GM12874 (cell line): ENCODE measurements at regions not wholly inside any gene's neighbourhood (a gene's known extent, or its start where the extent isn't known, plus 50 kb on each side); places are given as distances from the start of the nearest gene placed in this dataset.

ENCODE experiments used
- TF ChIP-seq, protein P1 (sequence below): IDR thresholded peaks from 2 replicates; pipeline ENCODE4 v1.5.1; 2011; ENCODE audit warnings: low read depth, mild to moderate bottlenecking, control low read depth, low read length, moderate library complexity; ENCODE audit not compliant: insufficient read depth

DNA sequence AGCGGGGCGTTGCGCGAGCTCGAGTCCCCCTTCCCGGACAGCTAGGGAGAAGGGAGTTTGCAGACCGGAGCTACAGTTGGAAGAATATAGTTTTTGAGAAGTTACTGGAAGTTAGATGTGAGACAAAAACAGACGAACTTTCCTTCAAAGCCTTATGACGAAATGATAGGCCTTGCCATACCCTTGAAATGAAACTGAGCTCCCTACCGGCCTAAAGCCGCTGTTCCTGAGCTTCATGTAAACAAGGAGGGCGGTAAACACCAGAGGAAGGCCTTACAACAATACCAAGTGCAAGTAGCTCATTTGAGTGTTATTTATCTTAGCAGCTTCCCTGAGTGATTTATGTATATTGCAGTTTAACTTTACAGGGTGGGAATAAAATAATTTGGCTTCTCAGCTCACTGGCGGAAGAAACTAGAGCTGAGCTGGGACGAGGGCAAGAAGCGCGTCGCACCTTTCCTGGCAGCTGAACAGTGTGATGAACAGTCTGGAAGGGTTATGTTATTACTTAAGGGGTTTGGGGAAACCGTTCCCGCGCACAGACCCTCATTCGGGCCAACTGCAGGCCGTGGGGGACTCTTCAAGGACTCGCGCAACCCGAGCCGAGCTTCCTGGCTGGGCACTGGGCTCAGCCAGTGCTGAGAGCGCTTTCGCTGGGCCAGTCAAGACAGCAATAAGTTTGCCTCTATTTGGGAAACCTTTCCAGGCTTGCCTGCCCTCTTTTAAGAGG lies 111.2 kb downstream of the KCNRG start:
- TF ChIP-seq, protein P1, sequence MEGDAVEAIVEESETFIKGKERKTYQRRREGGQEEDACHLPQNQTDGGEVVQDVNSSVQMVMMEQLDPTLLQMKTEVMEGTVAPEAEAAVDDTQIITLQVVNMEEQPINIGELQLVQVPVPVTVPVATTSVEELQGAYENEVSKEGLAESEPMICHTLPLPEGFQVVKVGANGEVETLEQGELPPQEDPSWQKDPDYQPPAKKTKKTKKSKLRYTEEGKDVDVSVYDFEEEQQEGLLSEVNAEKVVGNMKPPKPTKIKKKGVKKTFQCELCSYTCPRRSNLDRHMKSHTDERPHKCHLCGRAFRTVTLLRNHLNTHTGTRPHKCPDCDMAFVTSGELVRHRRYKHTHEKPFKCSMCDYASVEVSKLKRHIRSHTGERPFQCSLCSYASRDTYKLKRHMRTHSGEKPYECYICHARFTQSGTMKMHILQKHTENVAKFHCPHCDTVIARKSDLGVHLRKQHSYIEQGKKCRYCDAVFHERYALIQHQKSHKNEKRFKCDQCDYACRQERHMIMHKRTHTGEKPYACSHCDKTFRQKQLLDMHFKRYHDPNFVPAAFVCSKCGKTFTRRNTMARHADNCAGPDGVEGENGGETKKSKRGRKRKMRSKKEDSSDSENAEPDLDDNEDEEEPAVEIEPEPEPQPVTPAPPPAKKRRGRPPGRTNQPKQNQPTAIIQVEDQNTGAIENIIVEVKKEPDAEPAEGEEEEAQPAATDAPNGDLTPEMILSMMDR = no peak

DNA sequence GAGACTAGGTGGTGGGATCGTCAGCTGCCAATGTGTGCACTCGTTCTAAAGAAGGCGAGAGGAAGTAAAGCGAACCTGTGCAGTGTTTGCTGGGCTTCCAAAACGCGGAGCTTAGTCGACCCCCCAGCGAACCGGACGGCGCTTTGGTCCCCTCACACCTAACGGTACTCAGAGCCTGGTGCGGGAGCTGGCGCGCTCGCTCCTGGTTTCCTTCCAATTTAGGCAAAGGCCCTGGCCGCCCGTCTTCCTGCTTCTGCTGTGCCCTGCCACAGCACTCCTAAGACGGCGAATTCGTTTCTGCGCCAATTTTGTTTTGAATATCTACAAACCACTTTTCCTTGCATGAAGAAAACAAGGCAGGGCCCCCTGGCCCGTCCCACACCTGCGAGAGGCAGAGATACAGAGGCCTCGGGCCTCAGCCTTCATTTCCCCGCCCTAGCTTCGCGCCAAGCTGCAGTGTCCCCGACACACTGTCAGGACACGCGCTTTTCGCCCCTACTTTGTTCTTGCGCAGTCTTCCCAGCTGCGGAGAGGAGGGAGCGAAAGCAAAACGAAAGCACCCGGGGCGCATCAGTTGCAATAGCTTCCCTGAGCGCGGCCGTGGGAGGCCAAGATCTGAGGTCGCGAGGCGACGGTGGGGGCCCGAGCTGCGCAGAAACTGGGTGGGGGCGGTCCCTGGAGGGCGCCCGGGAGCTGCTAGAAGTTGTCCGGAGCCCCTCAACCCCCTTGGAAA lies 111.9 kb downstream of the KCNRG start:
- TF ChIP-seq, protein P1 = no peak

DNA sequence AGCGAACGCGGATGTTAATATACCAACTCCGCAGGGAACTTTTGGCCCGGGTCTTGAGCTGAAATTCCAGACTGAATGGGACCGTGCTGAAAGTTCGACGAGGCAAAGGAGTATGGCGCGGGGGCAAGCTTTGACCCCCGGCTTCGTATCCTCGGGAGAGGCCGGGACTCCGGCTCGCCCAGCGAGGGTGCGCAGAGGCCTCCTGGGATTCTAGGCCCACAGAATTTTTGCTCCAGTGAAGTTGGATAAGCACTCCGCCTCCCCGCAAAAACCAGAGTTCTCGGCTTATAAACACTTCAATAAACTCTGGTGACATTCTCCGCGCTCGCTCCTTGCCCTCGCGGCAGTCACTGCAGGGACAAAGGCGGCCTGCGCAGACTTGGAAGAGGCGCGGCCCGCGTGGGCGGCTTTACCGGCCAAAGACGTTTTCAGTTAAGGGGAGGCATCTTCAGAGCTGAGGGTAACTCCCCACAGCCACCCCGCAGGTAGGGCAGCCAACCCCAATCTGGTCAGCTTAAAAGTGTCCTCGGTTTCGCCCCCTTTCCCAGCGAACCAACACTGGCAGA lies 112.6 kb downstream of the KCNRG start:
- TF ChIP-seq, protein P1 = no peak

DNA sequence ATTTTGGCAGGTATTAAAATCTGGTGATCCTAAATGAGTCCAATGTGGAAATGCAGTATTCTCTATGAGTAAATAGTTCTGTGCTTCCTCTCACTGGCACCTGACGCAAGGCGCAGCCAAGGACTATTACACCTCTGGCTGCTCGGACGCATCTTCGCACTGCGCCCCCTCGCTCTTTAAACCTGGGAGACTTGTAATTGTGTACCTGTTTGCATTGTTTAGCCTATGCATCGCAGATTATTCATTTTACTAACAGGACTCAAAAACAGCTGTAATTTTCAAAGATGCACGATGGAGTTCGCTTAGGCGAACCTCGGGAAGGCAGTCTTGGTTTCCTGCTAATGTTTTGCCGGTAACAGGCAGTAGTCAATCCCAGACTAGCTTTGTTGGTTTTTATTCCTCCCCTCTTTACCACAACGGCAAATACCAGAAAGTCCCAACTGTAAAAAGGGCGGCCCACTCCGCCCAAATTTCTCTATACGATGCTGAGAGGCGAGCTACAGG lies 113.2 kb downstream of the KCNRG start:
- TF ChIP-seq, protein P1 = no peak

DNA sequence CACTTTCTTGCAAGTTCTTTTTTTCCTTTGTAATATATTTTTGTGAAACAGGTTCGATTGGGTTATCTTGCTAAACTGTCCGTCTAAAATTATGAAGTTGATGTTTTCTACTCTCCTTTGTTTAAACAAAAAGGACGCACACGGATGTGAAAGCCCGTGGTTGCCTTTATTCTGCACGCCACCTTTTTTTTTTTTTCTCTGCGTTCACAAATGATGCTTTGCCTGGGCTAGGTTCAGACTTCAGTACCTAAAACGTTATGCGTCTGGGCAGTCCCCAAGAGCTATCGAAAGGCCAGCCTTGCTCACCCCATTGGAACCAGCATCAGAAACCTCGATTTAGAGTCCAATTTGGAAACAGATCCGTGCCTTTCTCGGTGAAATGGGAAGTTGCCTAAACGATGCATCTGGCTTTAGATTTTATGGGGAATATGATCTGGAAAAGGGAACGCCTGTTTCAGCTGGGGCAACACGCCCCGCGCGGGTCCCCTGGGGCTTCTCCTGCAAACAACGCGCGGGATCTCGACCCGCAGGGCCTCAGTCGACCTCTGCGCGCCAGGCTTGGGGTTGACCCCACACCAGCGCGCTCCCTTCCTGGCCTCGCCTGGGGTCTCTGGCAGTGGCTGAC lies 113.9 kb downstream of the KCNRG start:
- TF ChIP-seq, protein P1 = no peak

DNA sequence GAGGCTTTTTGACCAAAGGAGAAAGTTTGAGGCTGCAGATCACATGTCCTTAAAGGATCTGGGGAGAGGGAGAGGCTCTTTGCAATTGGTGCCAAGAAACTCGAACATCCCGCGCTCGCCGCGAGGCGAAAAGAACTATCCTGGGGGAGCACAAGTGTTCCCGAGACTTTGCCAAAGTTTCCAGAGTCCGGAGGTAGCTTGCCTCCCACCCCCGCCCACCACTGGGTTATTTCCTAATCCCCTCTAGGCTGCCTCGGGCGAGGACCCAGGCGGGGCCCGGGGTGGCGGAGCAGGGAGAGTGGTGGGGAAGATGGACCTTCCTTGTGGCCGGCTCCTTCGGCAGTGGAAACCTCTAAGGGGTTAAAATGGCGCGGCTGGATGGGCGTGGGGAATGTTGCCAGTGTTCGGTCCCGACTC lies 114.5 kb downstream of the KCNRG start:
- TF ChIP-seq, protein P1 = no peak
